NCI-H748 (cell line): ENCODE measurements at regions not wholly inside any gene's neighbourhood (a gene's known extent, or its start where the extent isn't known, plus 50 kb on each side); places are given as distances from the start of the nearest gene placed in this dataset.
"Not testable (repeated sequence)": the region's sequence is repeated elsewhere in the genome, so short reads cannot be mapped to it uniquely, and the experiment has no call there.

ENCODE experiments used
- DNase-seq: peaks from one replicate; lab custom pipeline; 2025; ENCODE audit not compliant: unreplicated experiment; lab: John Stamatoyannopoulos, UW

DNA sequence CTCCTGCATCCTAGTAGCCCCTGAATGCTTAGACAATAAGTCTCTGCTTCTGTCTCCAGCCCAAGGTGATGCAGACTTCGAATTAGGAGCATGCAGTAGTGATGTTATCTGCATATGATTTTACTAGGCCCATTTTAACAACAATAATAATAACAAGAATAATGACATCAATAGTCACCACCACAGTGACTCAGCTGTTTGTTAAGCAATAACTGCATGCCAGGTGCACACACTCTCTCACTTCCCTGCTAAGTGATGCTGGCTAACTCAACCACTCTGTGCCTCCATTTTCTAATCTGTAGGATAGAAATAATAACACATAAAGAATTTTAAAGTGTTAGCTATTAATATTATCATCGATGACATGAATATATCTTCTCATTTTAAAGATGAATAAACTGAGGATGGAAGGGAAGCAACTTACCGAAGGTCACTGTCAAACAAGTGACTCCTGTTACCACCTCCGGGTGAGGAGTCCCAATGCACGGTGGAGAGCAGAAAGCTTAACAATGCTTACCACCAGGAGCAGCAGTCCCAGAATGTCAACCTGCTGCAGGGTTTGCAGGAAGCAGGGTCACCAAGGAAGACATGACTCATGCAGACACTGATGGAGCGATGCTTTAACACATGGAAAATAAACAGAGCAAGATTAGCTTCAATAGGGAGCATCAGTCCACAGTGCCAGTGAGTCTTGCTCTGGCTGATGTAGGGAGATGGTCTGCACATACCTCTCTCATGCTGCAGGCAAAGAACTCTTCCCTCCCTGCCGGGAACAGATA is 290.2 kb downstream of the SPATA17 start:
- DNase-seq: no peak

DNA sequence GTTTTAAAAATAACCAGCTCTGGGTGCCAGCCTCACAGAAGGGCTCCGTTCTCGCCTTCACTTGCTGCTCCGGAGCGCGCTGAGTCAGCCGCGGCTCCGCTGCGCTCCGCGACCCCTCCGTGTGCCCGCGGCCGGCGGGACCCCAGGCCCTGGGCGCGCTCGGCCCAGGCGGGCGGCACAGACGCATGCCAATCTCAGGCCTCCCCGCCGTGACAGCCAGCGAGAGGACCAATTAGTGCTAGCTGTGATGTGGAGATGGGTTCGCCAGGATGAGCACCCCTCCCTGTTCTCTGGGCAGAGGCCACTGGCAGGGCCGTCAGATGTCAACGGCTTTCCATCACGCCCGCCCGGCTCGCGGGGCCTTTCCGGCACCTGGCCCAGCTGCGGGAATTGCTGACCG is 293.8 kb downstream of the SPATA17 start:
- no peak for DNase-seq

- DNase-seq: no peak
These were observed 298.2 kb downstream of the SPATA17 start for GRCh38 chr1:217929213-217929885.

- DNase-seq: no peak
These were observed 312.2 kb downstream of the SPATA17 start for GRCh38 chr1:217943361-217943760.

DNA sequence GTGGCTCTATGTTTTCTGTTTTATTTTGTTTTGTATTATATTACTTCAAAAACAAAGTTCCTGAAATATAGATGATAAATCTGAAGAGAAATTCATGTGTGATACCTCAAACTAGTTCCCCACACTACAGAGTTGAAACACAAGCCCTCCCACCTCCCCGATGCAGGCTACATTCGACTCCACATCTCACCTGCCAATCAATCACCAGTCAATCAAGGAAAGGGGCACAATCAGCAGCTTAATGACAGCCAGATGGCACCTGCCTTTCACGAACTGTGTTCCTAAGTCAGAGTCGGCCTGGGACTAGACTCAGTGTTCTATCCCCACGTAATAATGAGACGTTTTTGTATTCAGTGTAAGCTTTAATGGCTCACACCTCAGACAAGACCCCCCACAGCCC is 313.4 kb downstream of the SPATA17 start:
- no peak for DNase-seq

- DNase-seq: no peak
These were observed 315.4 kb downstream of the SPATA17 start for GRCh38 chr1:217946511-217946910.

GRCh38 chr1:217948741-217949140 is 317.6 kb downstream of the SPATA17 start:
- DNase-seq: no peak

- no peak for DNase-seq
These were observed 322.2 kb downstream of the SPATA17 start for GRCh38 chr1:217953330-217953729.

GRCh38 chr1:217953922-217954321 is 322.8 kb downstream of the SPATA17 start:
- DNase-seq: no peak

- DNase-seq: no peak
These were observed 324.6 kb downstream of the SPATA17 start for GRCh38 chr1:217955723-217956122.

GRCh38 chr1:217965156-217965786 is 319.8 kb upstream of the RRP15 start:
- no peak for DNase-seq

GRCh38 chr1:217968085-217968484 is 317.0 kb upstream of the RRP15 start:
- no peak for DNase-seq

DNA sequence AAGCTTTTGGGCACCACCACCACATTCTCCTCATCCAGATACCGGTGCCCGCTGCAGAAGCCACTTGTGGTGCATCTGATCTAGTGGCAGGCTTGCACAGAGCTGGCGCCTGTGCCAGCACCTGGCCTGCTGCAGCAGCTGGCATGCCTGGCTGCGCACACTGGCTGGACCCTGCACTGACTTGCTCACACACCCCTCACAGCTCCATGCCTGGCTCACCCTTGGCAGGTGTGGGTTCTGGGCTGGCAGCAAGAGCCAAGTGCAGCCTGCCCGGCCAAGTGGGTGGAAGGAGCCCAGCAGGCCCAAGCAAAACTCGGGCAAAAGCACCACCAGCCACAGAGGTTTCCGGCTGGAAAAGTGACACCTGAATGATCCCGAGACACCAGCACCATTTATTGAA is 315.7 kb upstream of the RRP15 start:
- no peak for DNase-seq

DNA sequence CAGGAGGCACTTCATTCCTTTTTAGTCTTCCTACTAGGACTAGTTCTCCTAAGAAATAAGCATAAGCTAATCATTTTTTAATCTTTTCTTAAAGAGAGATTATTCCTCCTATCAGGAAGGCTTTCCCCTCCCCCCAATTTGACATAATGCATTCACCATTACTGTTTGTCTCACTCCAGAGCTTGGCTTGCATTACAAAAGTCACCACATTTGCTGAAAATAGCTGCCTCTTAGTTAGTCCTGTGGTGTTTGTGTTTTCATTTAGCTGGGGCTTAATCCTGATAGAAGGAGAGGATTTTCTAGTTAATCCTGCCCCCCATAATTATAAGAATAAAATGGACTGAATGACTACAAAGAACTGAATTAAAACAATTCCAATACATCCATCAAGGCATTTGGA is 307.1 kb upstream of the RRP15 start:
- no peak for DNase-seq

DNA sequence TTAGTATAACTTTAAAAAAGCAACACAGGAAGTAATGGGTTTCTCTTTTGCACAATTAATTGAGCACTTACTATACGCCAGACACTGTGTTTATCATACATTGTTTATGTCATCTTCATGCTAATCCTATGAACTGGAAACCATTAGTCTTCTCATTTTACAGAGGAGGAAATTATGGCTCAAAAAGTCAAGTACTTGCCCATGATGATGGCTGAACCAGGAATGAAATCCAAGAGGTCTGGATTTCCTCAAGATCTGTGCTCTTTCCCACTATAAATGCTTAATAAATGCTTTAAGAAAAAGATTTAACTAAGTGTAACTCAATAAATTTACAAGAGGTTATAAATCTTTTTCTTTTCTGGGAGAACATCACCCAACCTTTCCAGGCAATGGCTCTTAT is 303.7 kb upstream of the RRP15 start:
- DNase-seq: no peak

DNA sequence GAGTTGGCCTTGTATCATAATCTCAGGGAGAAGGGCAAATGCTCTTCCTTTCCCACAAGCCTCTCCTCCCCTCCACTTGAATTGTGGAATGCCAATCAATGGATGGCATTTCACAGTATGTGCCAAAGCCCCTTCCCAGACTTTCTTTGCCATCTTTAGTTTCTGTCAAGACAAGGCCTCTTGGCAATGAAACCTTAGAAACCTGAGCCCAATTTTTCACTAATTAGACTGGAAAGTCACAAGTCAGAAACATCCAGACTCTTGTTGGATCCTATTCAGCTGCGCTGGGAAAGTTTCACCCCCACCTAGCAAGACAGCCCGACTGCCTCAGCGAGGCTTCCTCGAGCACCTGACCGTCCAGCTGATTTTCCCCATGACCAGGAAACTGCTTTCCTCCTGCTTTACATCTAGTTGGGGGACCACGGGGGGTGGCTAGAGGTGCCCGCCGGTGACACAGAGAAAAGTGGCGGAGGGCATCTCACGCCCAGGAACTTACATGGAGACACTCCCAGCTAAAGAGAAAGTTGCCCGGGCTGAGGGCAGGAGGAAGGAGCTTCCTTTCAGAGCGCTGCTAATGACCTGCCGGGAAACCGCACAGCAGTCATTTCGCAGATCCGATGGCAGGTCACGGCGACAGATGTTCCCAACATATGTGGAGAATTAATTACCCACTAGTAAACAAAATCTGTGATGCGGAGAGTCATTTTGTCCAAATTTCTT is 302.6 kb upstream of the RRP15 start:
- DNase-seq: peak; percentile 25

DNA sequence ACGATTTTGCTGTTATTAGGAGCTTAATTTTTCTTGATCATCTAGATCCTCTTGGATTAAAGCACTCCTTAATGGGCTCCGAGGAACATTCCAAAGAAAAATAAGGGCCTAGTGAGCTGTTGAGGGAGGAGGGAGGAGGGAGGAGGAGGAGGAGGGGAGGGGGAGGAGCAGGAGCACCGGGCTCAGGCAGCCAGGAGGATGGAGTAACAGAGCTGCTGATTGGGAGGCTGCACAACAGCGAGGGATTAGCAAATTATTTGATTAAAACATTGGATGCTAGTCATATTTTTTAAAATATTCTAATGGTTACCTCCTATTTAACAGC is 302.1 kb upstream of the RRP15 start:
- peak; percentile 25 for DNase-seq

DNA sequence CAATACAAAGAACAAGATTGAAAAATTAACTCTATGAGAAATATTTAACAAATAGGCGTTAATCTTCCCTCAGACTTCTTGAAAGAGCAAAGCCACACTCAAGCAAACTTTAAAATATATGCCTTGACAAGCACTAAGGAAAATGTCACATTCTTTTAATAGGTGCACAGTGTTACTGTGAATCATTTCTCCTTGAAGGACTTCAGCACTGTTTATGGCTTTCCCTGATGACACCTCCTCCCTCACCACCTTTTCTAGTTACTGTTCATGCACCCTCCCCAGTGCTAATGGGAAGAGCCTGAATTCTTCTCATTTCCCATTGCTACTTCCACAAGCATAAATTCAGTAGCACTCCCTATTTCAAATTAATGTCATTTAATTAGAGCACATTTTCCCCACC is 299.5 kb upstream of the RRP15 start:
- no peak for DNase-seq

DNA sequence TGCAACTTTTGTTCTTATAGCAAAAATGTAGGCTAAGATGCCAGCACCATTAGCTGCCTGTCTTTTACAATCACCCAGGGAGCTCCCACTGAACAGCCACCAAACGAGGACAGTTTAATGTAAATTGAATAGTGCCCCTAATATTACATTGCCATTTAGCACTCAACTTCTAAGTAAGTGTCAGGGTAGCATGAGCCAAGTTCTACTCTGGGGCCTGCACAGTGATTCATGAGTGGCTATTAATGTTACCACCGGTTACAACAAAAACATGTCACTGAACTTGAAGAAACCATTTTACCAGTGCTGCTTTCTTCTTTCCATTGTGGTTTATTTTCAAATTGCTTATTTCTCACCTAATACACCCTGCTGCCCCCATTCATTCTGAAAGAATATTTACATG is 295.6 kb upstream of the RRP15 start:
- DNase-seq: no peak

DNA sequence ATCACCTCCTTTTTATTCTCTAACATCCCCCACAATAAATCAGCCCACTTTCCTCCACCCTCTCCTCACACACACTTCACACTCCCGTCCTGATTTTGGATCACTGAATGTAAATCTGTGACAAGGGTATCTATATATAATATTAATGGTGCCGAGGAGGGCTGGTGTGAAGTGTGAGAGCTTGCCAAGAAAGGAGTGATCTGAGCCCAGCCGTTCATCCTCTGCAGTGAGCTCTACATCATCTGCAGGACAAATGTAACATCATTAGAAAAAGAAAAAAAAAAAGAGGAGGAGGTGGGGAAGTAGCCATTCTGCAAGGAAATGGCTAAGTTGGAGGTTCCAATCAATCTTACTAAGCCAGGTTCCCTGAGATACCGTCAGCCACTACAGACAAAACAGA is 291.7 kb upstream of the RRP15 start:
- no peak for DNase-seq

- DNase-seq: not testable (repeated sequence)
These were observed 276.8 kb upstream of the RRP15 start for GRCh38 chr1:218008296-218008695.

DNA sequence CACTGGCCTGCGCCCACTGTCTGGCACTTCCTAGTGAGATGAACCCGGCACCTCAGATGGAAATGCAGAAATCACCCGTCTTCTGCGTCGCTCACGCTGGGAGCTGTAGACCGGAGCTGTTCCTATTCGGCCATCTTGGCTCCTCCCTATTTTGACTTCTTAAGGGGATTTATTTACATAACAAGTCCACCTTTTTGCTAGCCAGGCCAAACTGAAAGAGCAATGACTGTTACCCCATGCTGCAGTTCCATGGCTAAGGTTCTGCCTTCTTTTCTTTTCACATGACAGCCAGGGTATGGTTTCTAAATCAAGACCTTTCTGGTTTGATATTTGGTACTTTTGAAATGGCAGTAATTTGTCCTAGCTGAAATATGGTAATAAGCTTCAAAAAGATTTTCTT is 270.0 kb upstream of the RRP15 start:
- peak; percentile 30 for DNase-seq
